ENCODE measurements at regions not wholly inside any gene's neighbourhood (a gene's known extent, or its start where the extent isn't known, plus 50 kb on each side); places are given as distances from the start of the nearest gene placed in this dataset.
"Not testable (repeated sequence)": the region's sequence is repeated elsewhere in the genome, so short reads cannot be mapped to it uniquely, and the experiment has no call there.

DNA sequence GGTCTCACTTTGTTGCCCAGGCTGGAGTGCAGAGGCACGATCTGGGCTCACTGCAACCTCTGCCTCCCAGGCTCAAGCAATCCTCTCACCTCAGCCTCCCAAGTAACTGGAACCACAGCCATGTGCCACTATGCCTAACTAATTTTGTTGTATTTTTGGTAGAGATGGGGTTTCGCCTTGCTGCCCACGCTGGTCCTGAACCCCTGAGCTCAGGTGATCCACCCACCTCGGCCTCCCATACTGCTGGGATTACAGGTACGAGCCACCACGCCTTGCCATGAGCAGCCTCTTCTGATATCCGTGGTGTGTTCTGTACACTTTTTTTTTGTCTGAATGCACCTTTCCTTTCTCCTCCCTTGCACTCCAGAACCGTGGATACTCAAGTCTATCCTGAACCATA, 394.4 kb downstream of the SPATA31A6 start:
- TF ChIP-seq CTCF (IDR thresholded peaks at IDR 0.05; ENCODE audit: insufficient read depth, low read length, poor library complexity, severe bottlenecking); EZH2phosphoT487 (conservative IDR thresholded peaks at IDR 0.05; ENCODE audit: low read length): not testable (repeated sequence)
